ENCODE measurements at regions not wholly inside any gene's neighbourhood (a gene's known extent, or its start where the extent isn't known, plus 50 kb on each side); places are given as distances from the start of the nearest gene placed in this dataset.

DNA sequence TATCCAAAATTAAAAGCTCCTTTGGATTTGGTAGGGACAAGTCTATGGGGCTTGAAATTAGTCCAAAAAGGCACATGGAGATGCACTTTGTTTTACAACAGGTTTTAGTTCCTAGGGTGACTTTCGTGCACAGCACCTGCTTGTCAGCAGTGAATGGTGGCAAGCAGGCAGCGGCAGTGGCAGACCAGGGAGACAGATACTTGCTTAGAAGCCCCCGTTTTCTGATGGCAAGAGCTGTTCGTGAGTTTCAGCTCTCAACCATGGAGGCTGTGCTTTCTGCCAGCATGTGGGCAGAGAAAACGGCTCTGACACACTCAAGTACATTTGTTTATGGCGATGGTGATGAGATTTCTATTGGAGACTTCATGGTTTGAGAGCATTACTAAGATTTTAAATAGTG is 61.7 kb upstream of the SHH start:
- TF ChIP-seq, protein P1, sequence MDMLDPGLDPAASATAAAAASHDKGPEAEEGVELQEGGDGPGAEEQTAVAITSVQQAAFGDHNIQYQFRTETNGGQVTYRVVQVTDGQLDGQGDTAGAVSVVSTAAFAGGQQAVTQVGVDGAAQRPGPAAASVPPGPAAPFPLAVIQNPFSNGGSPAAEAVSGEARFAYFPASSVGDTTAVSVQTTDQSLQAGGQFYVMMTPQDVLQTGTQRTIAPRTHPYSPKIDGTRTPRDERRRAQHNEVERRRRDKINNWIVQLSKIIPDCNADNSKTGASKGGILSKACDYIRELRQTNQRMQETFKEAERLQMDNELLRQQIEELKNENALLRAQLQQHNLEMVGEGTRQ (IDR thresholded peaks at IDR 0.05) = no peak
- TF ChIP-seq, protein P2, sequence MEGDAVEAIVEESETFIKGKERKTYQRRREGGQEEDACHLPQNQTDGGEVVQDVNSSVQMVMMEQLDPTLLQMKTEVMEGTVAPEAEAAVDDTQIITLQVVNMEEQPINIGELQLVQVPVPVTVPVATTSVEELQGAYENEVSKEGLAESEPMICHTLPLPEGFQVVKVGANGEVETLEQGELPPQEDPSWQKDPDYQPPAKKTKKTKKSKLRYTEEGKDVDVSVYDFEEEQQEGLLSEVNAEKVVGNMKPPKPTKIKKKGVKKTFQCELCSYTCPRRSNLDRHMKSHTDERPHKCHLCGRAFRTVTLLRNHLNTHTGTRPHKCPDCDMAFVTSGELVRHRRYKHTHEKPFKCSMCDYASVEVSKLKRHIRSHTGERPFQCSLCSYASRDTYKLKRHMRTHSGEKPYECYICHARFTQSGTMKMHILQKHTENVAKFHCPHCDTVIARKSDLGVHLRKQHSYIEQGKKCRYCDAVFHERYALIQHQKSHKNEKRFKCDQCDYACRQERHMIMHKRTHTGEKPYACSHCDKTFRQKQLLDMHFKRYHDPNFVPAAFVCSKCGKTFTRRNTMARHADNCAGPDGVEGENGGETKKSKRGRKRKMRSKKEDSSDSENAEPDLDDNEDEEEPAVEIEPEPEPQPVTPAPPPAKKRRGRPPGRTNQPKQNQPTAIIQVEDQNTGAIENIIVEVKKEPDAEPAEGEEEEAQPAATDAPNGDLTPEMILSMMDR (IDR thresholded peaks at IDR 0.05) = no peak
- TF ChIP-seq POLR2A (IDR thresholded peaks at IDR 0.05; ENCODE audit: low read length) = no peak
- no peak for TF ChIP-seq JUNB (IDR thresholded peaks at IDR 0.05)
- TF ChIP-seq, protein P3, sequence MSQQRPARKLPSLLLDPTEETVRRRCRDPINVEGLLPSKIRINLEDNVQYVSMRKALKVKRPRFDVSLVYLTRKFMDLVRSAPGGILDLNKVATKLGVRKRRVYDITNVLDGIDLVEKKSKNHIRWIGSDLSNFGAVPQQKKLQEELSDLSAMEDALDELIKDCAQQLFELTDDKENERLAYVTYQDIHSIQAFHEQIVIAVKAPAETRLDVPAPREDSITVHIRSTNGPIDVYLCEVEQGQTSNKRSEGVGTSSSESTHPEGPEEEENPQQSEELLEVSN (IDR thresholded peaks at IDR 0.05; ENCODE audit: borderline replicate concordance, low read depth) = no peak
- no peak for TF ChIP-seq NR3C1 (IDR thresholded peaks at IDR 0.05)
- TF ChIP-seq RFX5 (IDR thresholded peaks at IDR 0.05) = no peak
- no peak for TF ChIP-seq ESRRA (IDR thresholded peaks at IDR 0.05; ENCODE audit: borderline replicate concordance, low read length)
- TF ChIP-seq KDM1A (IDR thresholded peaks at IDR 0.05; ENCODE audit: low read depth) = no peak
- TF ChIP-seq, protein P4, sequence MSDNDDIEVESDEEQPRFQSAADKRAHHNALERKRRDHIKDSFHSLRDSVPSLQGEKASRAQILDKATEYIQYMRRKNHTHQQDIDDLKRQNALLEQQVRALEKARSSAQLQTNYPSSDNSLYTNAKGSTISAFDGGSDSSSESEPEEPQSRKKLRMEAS (IDR thresholded peaks at IDR 0.05) = no peak
- TF ChIP-seq EP300 (IDR thresholded peaks at IDR 0.05) = no peak
- TF ChIP-seq, protein P5, sequence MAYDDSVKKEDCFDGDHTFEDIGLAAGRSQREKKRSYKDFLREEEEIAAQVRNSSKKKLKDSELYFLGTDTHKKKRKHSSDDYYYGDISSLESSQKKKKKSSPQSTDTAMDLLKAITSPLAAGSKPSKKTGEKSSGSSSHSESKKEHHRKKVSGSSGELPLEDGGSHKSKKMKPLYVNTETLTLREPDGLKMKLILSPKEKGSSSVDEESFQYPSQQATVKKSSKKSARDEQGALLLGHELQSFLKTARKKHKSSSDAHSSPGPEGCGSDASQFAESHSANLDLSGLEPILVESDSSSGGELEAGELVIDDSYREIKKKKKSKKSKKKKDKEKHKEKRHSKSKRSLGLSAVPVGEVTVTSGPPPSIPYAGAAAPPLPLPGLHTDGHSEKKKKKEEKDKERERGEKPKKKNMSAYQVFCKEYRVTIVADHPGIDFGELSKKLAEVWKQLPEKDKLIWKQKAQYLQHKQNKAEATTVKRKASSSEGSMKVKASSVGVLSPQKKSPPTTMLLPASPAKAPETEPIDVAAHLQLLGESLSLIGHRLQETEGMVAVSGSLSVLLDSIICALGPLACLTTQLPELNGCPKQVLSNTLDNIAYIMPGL (CRISPR knock-in tag; IDR thresholded peaks at IDR 0.05; ENCODE audit: borderline replicate concordance) = no peak
- no peak for TF ChIP-seq RNF2 (IDR thresholded peaks at IDR 0.05; ENCODE audit: borderline replicate concordance, low read depth)
- TF ChIP-seq, protein P6, sequence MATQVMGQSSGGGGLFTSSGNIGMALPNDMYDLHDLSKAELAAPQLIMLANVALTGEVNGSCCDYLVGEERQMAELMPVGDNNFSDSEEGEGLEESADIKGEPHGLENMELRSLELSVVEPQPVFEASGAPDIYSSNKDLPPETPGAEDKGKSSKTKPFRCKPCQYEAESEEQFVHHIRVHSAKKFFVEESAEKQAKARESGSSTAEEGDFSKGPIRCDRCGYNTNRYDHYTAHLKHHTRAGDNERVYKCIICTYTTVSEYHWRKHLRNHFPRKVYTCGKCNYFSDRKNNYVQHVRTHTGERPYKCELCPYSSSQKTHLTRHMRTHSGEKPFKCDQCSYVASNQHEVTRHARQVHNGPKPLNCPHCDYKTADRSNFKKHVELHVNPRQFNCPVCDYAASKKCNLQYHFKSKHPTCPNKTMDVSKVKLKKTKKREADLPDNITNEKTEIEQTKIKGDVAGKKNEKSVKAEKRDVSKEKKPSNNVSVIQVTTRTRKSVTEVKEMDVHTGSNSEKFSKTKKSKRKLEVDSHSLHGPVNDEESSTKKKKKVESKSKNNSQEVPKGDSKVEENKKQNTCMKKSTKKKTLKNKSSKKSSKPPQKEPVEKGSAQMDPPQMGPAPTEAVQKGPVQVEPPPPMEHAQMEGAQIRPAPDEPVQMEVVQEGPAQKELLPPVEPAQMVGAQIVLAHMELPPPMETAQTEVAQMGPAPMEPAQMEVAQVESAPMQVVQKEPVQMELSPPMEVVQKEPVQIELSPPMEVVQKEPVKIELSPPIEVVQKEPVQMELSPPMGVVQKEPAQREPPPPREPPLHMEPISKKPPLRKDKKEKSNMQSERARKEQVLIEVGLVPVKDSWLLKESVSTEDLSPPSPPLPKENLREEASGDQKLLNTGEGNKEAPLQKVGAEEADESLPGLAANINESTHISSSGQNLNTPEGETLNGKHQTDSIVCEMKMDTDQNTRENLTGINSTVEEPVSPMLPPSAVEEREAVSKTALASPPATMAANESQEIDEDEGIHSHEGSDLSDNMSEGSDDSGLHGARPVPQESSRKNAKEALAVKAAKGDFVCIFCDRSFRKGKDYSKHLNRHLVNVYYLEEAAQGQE (IDR thresholded peaks at IDR 0.05) = no peak
